ENCODE measurements at regions not wholly inside any gene's neighbourhood (a gene's known extent, or its start where the extent isn't known, plus 50 kb on each side); places are given as distances from the start of the nearest gene placed in this dataset.
"Not testable (repeated sequence)": the region's sequence is repeated elsewhere in the genome, so short reads cannot be mapped to it uniquely, and the experiment has no call there.

DNA sequence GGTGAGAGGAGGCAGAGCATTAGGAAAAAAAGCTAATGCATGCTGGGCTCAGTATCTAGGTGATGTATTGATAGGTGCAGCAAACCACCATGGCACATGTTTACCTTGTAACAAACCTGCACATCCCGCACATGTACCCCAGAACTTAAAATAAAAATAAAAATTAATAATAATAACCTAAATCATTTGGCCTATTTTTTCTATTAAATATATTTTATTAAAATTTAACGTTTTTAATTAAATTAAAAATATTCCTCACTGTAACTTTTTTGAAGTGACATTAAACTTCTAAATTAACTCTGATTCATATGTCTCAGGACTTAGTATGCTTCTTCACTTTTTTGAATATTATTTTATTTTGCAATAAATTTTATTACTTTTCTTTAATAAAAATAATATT is 83.7 kb upstream of the PARP8 start:
- no peak overlapping the region for H3K27ac ChIP-seq (replicated peaks)
- no peak overlapping the region for H3K4me3 ChIP-seq (replicated peaks; ENCODE audit: insufficient read depth, low read length)
- DNase-seq (ENCODE audit: low read depth in 1 of 2, low spot score in 1 of 2) = no peak
- H3K27me3 ChIP-seq (ENCODE audit: insufficient read depth, poor library complexity, severe bottlenecking) = no peaks in the 10 kb centered on the region
- TF ChIP-seq GABPA (IDR thresholded peaks at IDR 0.05; ENCODE audit: low read depth) (no peak), POLR2AphosphoS5 (IDR thresholded peaks at IDR 0.05; ENCODE audit: low read depth) (no peak), REST (IDR thresholded peaks at IDR 0.05; ENCODE audit: insufficient replicate concordance, low read depth) (no peak), SPI1 (IDR thresholded peaks at IDR 0.05; ENCODE audit: borderline replicate concordance, low read depth) (no peak)
- TF ChIP-seq, protein P1, sequence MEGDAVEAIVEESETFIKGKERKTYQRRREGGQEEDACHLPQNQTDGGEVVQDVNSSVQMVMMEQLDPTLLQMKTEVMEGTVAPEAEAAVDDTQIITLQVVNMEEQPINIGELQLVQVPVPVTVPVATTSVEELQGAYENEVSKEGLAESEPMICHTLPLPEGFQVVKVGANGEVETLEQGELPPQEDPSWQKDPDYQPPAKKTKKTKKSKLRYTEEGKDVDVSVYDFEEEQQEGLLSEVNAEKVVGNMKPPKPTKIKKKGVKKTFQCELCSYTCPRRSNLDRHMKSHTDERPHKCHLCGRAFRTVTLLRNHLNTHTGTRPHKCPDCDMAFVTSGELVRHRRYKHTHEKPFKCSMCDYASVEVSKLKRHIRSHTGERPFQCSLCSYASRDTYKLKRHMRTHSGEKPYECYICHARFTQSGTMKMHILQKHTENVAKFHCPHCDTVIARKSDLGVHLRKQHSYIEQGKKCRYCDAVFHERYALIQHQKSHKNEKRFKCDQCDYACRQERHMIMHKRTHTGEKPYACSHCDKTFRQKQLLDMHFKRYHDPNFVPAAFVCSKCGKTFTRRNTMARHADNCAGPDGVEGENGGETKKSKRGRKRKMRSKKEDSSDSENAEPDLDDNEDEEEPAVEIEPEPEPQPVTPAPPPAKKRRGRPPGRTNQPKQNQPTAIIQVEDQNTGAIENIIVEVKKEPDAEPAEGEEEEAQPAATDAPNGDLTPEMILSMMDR (IDR thresholded peaks at IDR 0.05; ENCODE audit: insufficient read depth, low read length) = no peak

DNA sequence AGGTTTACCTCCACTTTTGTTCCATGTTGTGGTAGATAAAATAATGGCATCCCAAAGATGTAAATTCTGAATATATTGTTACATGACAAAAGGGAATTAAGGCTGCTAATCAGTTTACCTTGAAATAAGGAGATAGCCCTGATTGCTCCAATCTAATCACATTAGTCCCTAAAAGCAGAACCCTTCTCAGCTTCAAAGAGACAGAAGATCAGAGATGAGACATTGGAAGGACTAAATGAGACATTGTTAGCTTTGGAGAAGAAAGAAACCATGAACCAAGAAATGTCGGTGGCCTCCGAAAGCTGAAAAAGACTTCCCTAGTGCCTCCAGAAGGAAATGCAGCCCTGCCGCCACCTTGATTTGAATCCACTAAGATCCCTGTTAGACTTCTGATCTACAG is 82.8 kb upstream of the PARP8 start:
- Histone ChIP-seq H3K27me3 (ENCODE audit: insufficient read depth, poor library complexity, severe bottlenecking) (no peaks in the 10 kb centered on the region), H3K4me3 (replicated peaks; ENCODE audit: insufficient read depth, low read length) (no peak overlapping the region), H3K27ac (replicated peaks) (no peak overlapping the region)
- no peak for DNase-seq (ENCODE audit: low read depth in 1 of 2, low spot score in 1 of 2)
- TF ChIP-seq SPI1 (IDR thresholded peaks at IDR 0.05; ENCODE audit: borderline replicate concordance, low read depth) = no peak
- no peak for TF ChIP-seq GABPA (IDR thresholded peaks at IDR 0.05; ENCODE audit: low read depth)
- TF ChIP-seq, protein P1 (IDR thresholded peaks at IDR 0.05; ENCODE audit: insufficient read depth, low read length) = no peak
- no peak for TF ChIP-seq POLR2AphosphoS5 (IDR thresholded peaks at IDR 0.05; ENCODE audit: low read depth)
- no peak for TF ChIP-seq REST (IDR thresholded peaks at IDR 0.05; ENCODE audit: insufficient replicate concordance, low read depth)

GRCh38 chr5:50588471-50588870 is 78.0 kb upstream of the PARP8 start:
- not testable (repeated sequence) for H3K27me3 ChIP-seq (ENCODE audit: insufficient read depth, poor library complexity, severe bottlenecking); H3K27ac ChIP-seq (replicated peaks); H3K4me3 ChIP-seq (replicated peaks; ENCODE audit: insufficient read depth, low read length); DNase-seq (ENCODE audit: low read depth in 1 of 2, low spot score in 1 of 2)

DNA sequence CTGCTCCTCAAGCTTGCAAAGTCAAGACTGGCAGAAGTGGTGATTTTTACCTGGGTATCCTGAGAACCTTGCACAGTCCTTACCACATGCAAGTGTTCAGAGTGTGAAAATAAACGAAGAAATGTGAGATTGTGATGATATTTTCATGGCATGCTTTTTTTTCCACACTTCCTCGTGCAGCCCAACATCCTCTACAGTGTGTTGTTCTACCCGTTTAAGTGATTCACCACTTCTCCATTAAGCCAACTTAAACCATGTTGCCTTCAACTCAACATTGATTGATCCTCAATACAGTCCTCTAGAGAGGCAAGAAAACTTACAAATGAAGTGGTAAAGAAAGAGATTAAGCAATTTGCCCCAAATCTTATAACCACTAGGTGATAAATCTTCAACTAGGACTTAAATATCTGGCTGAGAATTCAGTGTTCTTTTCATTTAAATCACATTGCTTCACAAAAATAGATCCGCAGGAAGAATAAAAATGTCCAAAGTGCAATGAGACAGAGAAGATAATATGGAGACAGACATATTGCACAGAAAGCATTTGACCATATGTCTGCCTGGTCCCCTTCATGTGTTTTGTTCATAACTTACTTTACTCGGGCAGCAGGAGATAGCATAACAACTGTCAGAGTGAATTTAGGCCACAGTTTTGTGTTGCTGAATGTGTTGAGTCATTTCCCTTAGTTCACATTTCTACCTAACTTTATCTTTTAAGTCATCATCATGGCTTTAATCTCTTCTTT is 75.8 kb upstream of the PARP8 start:
- not testable (repeated sequence) for H3K27me3 ChIP-seq (ENCODE audit: insufficient read depth, poor library complexity, severe bottlenecking); DNase-seq (ENCODE audit: low read depth in 1 of 2, low spot score in 1 of 2)

GRCh38 chr5:50591338-50591737 is 75.1 kb upstream of the PARP8 start:
- DNase-seq (ENCODE audit: low read depth in 1 of 2, low spot score in 1 of 2); H3K27ac ChIP-seq (replicated peaks); H3K4me3 ChIP-seq (replicated peaks; ENCODE audit: insufficient read depth, low read length); H3K27me3 ChIP-seq (ENCODE audit: insufficient read depth, poor library complexity, severe bottlenecking): not testable (repeated sequence)

More for the DNA sequence above, 75.8 kb upstream of the PARP8 start:
- not testable (repeated sequence) for H3K4me3 ChIP-seq (replicated peaks; ENCODE audit: insufficient read depth, low read length); H3K27ac ChIP-seq (replicated peaks)
- TF ChIP-seq SPI1 (IDR thresholded peaks at IDR 0.05; ENCODE audit: borderline replicate concordance, low read depth) = peak; percentile 32; the same call in 1 of the 2 replicates

Measured in HL-60 (cell line).